HFF-Myc (cell line): ENCODE measurements at regions not wholly inside any gene's neighbourhood (a gene's known extent, or its start where the extent isn't known, plus 50 kb on each side); places are given as distances from the start of the nearest gene placed in this dataset.

Experiments used
- DNase-seq: peaks from one replicate; pipeline ENCODE4 v3.0.0-alpha.2; 2011; ENCODE audit warnings: low read depth; ENCODE audit errors: extremely low read depth
- H3K4me3 ChIP-seq: replicated peaks from 2 replicates; pipeline ENCODE4 v1.5.1; 2011; ENCODE audit warnings: low read depth, mild to moderate bottlenecking, control low read depth, low read length
- TF ChIP-seq, protein P1 (sequence below): IDR thresholded peaks from 2 replicates; pipeline ENCODE4 v1.5.1; 2012; ENCODE audit warnings: mild to moderate bottlenecking, low read depth, low read length, control low read depth; ENCODE audit errors: missing control alignments

DNA sequence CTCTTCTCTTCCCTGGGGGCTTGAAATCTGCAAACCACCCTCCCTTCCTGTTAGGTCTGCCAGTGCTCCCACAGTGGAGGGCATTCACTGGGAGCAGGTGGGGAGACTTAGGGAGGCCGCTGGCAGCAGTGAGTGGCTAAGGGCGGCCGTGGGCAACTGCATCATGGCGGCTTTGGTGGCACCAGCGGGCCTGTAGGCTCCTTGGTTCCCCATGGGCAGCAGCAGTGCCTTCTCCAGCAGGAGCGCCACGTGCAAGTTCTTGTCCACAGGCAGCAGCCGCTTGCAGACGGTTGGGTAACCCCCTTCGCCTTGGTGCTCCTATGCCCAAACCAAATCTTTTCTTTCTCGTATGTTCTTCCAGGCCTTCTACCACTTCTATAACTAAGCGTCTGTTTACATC, 158.2 kb downstream of the SREK1 start:
- H3K4me3 ChIP-seq: no peak overlapping the region
- TF ChIP-seq, protein P1, sequence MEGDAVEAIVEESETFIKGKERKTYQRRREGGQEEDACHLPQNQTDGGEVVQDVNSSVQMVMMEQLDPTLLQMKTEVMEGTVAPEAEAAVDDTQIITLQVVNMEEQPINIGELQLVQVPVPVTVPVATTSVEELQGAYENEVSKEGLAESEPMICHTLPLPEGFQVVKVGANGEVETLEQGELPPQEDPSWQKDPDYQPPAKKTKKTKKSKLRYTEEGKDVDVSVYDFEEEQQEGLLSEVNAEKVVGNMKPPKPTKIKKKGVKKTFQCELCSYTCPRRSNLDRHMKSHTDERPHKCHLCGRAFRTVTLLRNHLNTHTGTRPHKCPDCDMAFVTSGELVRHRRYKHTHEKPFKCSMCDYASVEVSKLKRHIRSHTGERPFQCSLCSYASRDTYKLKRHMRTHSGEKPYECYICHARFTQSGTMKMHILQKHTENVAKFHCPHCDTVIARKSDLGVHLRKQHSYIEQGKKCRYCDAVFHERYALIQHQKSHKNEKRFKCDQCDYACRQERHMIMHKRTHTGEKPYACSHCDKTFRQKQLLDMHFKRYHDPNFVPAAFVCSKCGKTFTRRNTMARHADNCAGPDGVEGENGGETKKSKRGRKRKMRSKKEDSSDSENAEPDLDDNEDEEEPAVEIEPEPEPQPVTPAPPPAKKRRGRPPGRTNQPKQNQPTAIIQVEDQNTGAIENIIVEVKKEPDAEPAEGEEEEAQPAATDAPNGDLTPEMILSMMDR: no peak
- no peak for DNase-seq

- TF ChIP-seq, protein P1: peak; percentile 90
- no peak overlapping the region for H3K4me3 ChIP-seq
- DNase-seq: peak; percentile 33
Measured at GRCh38 chr5:66306105-66306843, 162.2 kb downstream of the SREK1 start.

DNA sequence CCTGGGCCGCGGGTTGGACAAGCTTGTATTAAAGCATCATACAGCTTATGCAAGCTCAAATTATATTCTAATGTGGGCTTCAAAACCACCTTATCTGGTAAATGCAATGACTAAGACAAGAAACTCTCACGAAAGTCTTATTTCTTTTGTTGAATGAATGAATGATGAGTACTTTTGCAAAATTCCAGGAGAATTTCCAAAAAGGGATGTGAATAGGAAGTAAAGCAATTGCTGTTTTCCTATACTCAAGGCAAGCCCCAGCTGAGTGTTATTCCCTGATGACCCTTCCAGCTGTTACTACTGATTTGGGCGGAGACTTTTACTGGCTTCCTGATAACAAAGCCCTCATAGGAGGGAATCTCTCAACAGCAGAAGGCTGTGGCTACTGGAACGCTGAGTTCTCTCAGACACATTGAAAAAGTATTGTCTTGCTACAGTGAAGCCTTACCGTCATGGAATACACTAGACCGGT, 162.8 kb downstream of the SREK1 start:
- DNase-seq: no peak
- H3K4me3 ChIP-seq: no peak overlapping the region
- TF ChIP-seq, protein P1: no peak

DNA sequence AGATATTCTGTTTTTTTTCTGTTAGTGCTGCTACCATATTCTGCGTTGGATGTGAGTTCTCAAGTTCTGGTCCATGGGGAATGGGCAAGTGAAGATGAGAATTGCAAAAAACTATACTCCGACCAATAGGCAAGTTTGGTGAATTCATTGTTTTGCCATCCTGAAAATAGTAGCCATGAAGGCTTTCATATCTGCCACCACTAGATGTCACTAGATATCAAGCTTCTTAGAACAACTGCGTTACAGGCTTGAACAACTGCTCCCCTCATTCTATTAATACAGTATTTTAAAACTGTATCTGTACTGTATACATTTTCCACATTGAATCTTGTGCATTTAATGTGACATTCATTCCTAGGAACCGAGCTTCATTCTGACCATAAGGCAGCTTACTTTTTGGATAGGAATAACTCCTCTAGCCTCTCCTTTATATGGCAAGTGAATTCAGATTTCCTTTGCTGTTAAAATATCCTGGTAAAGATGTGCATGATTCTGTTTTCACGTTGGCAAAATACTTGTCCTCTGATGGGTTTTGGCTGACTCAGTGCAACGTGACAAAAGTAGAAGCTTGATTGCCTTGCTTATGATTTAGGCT, 163.6 kb downstream of the SREK1 start:
- TF ChIP-seq, protein P1: peak; percentile 70
- peak; percentile 61 for DNase-seq
- no peak overlapping the region for H3K4me3 ChIP-seq

DNA sequence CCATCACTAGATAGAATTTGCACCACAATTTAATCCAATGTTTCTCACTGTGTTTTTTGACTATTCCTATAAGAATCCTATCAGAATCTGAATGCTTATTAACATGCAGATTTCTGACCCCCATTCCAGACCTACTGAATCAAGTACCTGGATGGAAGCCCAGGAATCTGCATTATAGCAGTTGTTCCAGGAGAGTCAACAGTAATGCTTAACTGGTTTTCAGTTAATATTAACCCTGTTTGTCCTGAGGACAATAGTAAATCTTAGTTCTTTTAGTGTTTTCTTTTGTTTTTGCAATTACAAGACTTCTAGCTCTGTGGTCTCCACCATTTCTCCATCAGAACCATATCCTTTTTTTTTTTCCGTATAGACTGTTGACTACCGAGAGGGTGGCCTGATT, 168.2 kb downstream of the SREK1 start:
- no peak for DNase-seq
- H3K4me3 ChIP-seq: no peak overlapping the region
- TF ChIP-seq, protein P1: no peak

- no peak for DNase-seq
- H3K4me3 ChIP-seq: no peak overlapping the region
- TF ChIP-seq, protein P1: no peak
Measured at GRCh38 chr5:66315784-66316183, 171.7 kb downstream of the SREK1 start.
